ENCODE measurements at regions not wholly inside any gene's neighbourhood (a gene's known extent, or its start where the extent isn't known, plus 50 kb on each side); places are given as distances from the start of the nearest gene placed in this dataset.

- Histone ChIP-seq H3K4me1 (peaks cover 4% of the 10 kb centered on the region), H3K36me3 (no peaks in the 10 kb centered on the region), H3K9me3 (no peaks in the 10 kb centered on the region), H3K4me3 (no peak overlapping the region), H3K27me3 (no peaks in the 10 kb centered on the region), H3K27ac (no peak overlapping the region)
- WGBS: 100% methylated on average over 3 of the region's 3 CpGs
- DNase-seq (ENCODE audit: low spot score in 2 of 2): no peak
- TF ChIP-seq POLR2A (IDR thresholded peaks at IDR 0.05): no peak
- no peak for TF ChIP-seq CTCF (IDR thresholded peaks at IDR 0.05)
- TF ChIP-seq EP300 (IDR thresholded peaks at IDR 0.05): no peak
- TF ChIP-seq POLR2AphosphoS5 (IDR thresholded peaks at IDR 0.05): no peak
Observed at GRCh38 chr1:232259333-232259732, 370.6 kb downstream of the SIPA1L2 start.

DNA sequence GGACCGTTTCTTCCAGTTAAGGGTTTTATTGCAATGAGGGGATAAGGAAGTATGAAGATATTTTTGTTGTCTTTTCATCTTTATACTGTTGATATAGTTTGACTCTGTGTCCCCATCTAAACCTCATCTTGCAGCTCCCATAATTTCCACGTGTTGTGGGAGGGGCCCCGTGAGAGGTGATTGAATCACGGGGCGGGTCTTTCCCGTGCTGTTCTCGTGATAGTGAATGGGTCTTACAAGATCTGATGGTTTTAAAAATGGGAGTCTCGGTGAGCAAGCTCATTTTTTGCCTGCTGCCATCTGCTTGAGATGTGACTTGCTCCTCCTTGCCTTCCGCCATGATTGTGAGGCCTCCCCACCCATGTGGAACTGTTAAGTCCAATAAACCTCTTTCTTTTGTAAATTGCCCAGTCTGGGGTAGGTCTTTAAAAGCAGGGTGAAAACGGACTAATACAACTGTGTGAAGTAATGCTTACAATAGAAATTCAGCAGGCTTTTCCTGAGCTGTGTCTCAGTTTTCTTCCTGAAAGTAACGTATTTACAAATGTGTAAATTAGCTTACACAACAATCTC is 377.3 kb downstream of the SIPA1L2 start:
- no peak overlapping the region for H3K4me3 ChIP-seq
- no peaks in the 10 kb centered on the region for H3K36me3 ChIP-seq
- no peaks in the 10 kb centered on the region for H3K4me1 ChIP-seq
- H3K9me3 ChIP-seq: no peaks in the 10 kb centered on the region
- no peak overlapping the region for H3K27ac ChIP-seq
- WGBS: 64% methylated on average over 11 of the region's 11 CpGs
- TF ChIP-seq POLR2AphosphoS5 (IDR thresholded peaks at IDR 0.05): no peak
- TF ChIP-seq EP300 (IDR thresholded peaks at IDR 0.05): no peak
- no peak for TF ChIP-seq CTCF (IDR thresholded peaks at IDR 0.05)
- TF ChIP-seq POLR2A (IDR thresholded peaks at IDR 0.05): no peak
- DNase-seq (ENCODE audit: low spot score in 2 of 2): no peak
- no peaks in the 10 kb centered on the region for H3K27me3 ChIP-seq

DNA sequence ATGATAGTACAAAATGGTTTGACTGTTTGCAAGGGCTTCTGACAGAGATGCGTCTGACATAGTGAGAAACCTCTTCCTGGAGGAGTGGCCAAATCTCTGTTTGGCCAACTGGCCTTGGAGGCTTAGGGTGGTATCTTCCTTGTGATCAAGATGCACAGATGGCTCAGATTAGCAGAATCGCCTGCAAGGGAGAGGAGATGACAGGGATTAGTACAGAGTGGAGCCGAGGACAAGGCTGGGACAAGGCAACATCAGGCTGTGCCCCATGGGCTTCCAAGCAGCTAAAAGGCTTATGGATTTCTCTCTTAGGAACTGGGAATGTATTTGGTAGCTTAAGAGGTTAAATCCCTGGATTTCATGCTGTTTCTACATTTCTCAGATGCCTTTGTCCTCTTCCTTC is 379.1 kb downstream of the SIPA1L2 start:
- H3K4me3 ChIP-seq: no peak overlapping the region
- H3K4me1 ChIP-seq: no peaks in the 10 kb centered on the region
- no peak for TF ChIP-seq POLR2A (IDR thresholded peaks at IDR 0.05)
- no peak for TF ChIP-seq CTCF (IDR thresholded peaks at IDR 0.05)
- no peak for TF ChIP-seq EP300 (IDR thresholded peaks at IDR 0.05)
- TF ChIP-seq POLR2AphosphoS5 (IDR thresholded peaks at IDR 0.05): no peak
- WGBS: 67% methylated on average over 3 of the region's 3 CpGs
- no peaks in the 10 kb centered on the region for H3K27me3 ChIP-seq
- H3K27ac ChIP-seq: no peak overlapping the region
- no peak for DNase-seq (ENCODE audit: low spot score in 2 of 2)
- H3K9me3 ChIP-seq: no peaks in the 10 kb centered on the region
- no peaks in the 10 kb centered on the region for H3K36me3 ChIP-seq

- H3K27ac ChIP-seq: no peak overlapping the region
- TF ChIP-seq EP300 (IDR thresholded peaks at IDR 0.05) (no peak), POLR2AphosphoS5 (IDR thresholded peaks at IDR 0.05) (no peak), CTCF (IDR thresholded peaks at IDR 0.05) (no peak), POLR2A (IDR thresholded peaks at IDR 0.05) (no peak)
- no peaks in the 10 kb centered on the region for H3K9me3 ChIP-seq
- H3K36me3 ChIP-seq: no peaks in the 10 kb centered on the region
- H3K4me3 ChIP-seq: no peak overlapping the region
- H3K4me1 ChIP-seq: no peaks in the 10 kb centered on the region
- H3K27me3 ChIP-seq: no peaks in the 10 kb centered on the region
- WGBS: 78% methylated on average over 13 of the region's 13 CpGs
- DNase-seq (ENCODE audit: low spot score in 2 of 2): no peak
Observed at GRCh38 chr1:232249861-232250777, 379.8 kb downstream of the SIPA1L2 start.

- H3K4me1 ChIP-seq: no peaks in the 10 kb centered on the region
- H3K27me3 ChIP-seq: no peaks in the 10 kb centered on the region
- H3K27ac ChIP-seq: no peak overlapping the region
- TF ChIP-seq EP300 (IDR thresholded peaks at IDR 0.05) (no peak), POLR2AphosphoS5 (IDR thresholded peaks at IDR 0.05) (no peak), POLR2A (IDR thresholded peaks at IDR 0.05) (no peak), CTCF (IDR thresholded peaks at IDR 0.05) (no peak)
- H3K4me3 ChIP-seq: no peak overlapping the region
- WGBS: 76% methylated on average over 2 of the region's 2 CpGs
- H3K36me3 ChIP-seq: no peaks in the 10 kb centered on the region
- no peaks in the 10 kb centered on the region for H3K9me3 ChIP-seq
- DNase-seq (ENCODE audit: low spot score in 2 of 2): no peak
Observed at GRCh38 chr1:232249339-232249738, 380.6 kb downstream of the SIPA1L2 start.
